ENCODE measurements at regions not wholly inside any gene's neighbourhood (a gene's known extent, or its start where the extent isn't known, plus 50 kb on each side); places are given as distances from the start of the nearest gene placed in this dataset.

DNA sequence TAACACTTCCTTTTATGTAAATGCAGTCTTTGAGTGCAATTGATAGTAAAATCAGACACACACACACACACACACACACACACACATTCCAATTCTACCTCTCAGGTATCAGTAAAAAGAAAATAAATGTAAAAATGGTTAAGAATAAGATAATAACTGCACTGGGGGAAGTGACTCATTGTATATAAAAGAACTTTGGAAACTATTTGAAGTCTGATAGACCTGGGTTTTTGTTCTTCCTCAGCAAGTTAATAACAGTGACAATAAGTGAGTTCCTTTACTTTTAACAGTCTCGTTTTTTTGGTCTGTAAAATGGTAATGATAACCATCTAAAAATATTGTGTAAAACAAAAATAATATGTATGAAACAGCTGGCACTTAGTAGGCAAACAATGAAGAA lies 1815.0 kb downstream of the MRPL39 start:
- no peaks in the 10 kb centered on the region for H3K9me3 ChIP-seq (ENCODE audit: control insufficient read depth, low read depth, low read length)
- no peaks in the 10 kb centered on the region for H4K20me1 ChIP-seq (ENCODE audit: control insufficient read depth, extremely low read depth, insufficient read depth, low read length)
- H3K4me1 ChIP-seq (ENCODE audit: control insufficient read depth, extremely low read depth, insufficient read depth, low read length): no peaks in the 10 kb centered on the region
- no peak overlapping the region for H3K9ac ChIP-seq (ENCODE audit: control insufficient read depth, extremely low read depth, insufficient read depth, low read length)
- H3K27me3 ChIP-seq (ENCODE audit: control insufficient read depth, extremely low read depth, insufficient read depth, low read length): no peaks in the 10 kb centered on the region
- no peaks in the 10 kb centered on the region for H3K79me2 ChIP-seq (ENCODE audit: control insufficient read depth, insufficient read depth, low read length)
- no peak for FAIRE-seq
- dilution Hi-C loops (cut with MboI; ENCODE audit: extremely low pct_ligation_motif_present, low sequenced_read_pairs): no loop called here
- H3K9me1 ChIP-seq (ENCODE audit: control insufficient read depth, extremely low read depth, insufficient read depth, low read length): no peaks in the 10 kb centered on the region
- H3K4me2 ChIP-seq (ENCODE audit: control insufficient read depth, extremely low read depth, insufficient read depth, low read depth, low read length): no peak overlapping the region
- no peak for DNase-seq (ENCODE audit: low read depth, low spot score)
- no peak overlapping the region for H3K27ac ChIP-seq (ENCODE audit: control insufficient read depth, insufficient read depth, low read length)
- H3K4me3 ChIP-seq (ENCODE audit: control insufficient read depth in 2 of 3, extremely low read depth in 1 of 3, insufficient read depth in 2 of 3, low read depth in 1 of 3, low read length in 3 of 3): no peak overlapping the region
- no peak overlapping the region for H2AFZ ChIP-seq (ENCODE audit: control insufficient read depth, low read length)
- no peak for TF ChIP-seq EZH2 (IDR thresholded peaks at IDR 0.05; ENCODE audit: low read length)
- TF ChIP-seq CTCF (optimal IDR thresholded peaks at IDR 0.05 in 1 of 3, IDR thresholded peaks at IDR 0.05 in 1 of 3, conservative IDR thresholded peaks at IDR 0.05 in 1 of 3; ENCODE audit: extremely low read depth in 1 of 3, insufficient read depth in 2 of 3, low read length in 3 of 3): no peak
- no peaks in the 10 kb centered on the region for H3K36me3 ChIP-seq (ENCODE audit: control insufficient read depth in 2 of 2, extremely low read depth in 1 of 2, insufficient read depth in 2 of 2, low read length in 2 of 2)

DNA sequence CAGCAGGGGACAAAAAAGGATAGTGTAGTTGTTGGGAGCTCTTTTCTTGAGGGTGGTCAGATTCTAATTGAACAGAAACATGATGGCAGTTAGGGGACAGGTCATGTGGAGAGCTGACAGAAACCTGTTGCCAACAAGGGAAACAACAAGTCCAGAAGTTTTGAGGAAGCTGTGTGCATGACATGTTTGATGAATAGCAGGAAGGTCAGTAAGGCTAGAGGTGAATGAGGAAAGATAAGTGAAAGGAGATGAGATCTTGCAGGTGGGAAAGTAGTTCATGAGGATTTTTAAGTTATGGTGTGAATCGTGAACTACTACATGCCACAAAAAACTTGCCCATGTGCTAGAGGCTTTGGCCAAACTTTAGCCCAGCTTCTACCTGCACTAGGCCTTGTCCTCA lies 1817.4 kb downstream of the MRPL39 start:
- H3K9me1 ChIP-seq (ENCODE audit: control insufficient read depth, extremely low read depth, insufficient read depth, low read length): no peaks in the 10 kb centered on the region
- no peak overlapping the region for H2AFZ ChIP-seq (ENCODE audit: control insufficient read depth, low read length)
- no peak for FAIRE-seq
- TF ChIP-seq CTCF (optimal IDR thresholded peaks at IDR 0.05 in 1 of 3, IDR thresholded peaks at IDR 0.05 in 1 of 3, conservative IDR thresholded peaks at IDR 0.05 in 1 of 3; ENCODE audit: extremely low read depth in 1 of 3, insufficient read depth in 2 of 3, low read length in 3 of 3) (no peak), EZH2 (IDR thresholded peaks at IDR 0.05; ENCODE audit: low read length) (no peak)
- H3K27ac ChIP-seq (ENCODE audit: control insufficient read depth, insufficient read depth, low read length): no peak overlapping the region
- H3K27me3 ChIP-seq (ENCODE audit: control insufficient read depth, extremely low read depth, insufficient read depth, low read length): no peaks in the 10 kb centered on the region
- dilution Hi-C loops (cut with MboI; ENCODE audit: extremely low pct_ligation_motif_present, low sequenced_read_pairs): no loop called here
- no peak overlapping the region for H3K9ac ChIP-seq (ENCODE audit: control insufficient read depth, extremely low read depth, insufficient read depth, low read length)
- no peaks in the 10 kb centered on the region for H3K9me3 ChIP-seq (ENCODE audit: control insufficient read depth, low read depth, low read length)
- H3K4me2 ChIP-seq (ENCODE audit: control insufficient read depth, extremely low read depth, insufficient read depth, low read depth, low read length): no peak overlapping the region
- no peak for DNase-seq (ENCODE audit: low read depth, low spot score)
- no peak overlapping the region for H3K4me3 ChIP-seq (ENCODE audit: control insufficient read depth in 2 of 3, extremely low read depth in 1 of 3, insufficient read depth in 2 of 3, low read depth in 1 of 3, low read length in 3 of 3)
- H4K20me1 ChIP-seq (ENCODE audit: control insufficient read depth, extremely low read depth, insufficient read depth, low read length): no peaks in the 10 kb centered on the region
- no peaks in the 10 kb centered on the region for H3K36me3 ChIP-seq (ENCODE audit: control insufficient read depth in 2 of 2, extremely low read depth in 1 of 2, insufficient read depth in 2 of 2, low read length in 2 of 2)
- H3K79me2 ChIP-seq (ENCODE audit: control insufficient read depth, insufficient read depth, low read length): no peaks in the 10 kb centered on the region
- H3K4me1 ChIP-seq (ENCODE audit: control insufficient read depth, extremely low read depth, insufficient read depth, low read length): no peaks in the 10 kb centered on the region

All from keratinocyte (primary cell).